ENCODE measurements at regions not wholly inside any gene's neighbourhood (a gene's known extent, or its start where the extent isn't known, plus 50 kb on each side); places are given as distances from the start of the nearest gene placed in this dataset.
"Not testable (repeated sequence)": the region's sequence is repeated elsewhere in the genome, so short reads cannot be mapped to it uniquely, and the experiment has no call there.

- no peak for TF ChIP-seq CTCF (IDR thresholded peaks at IDR 0.05; ENCODE audit: unreplicated experiment)
- Mint-ChIP-seq H3K4me3 (ENCODE audit: low read depth, unreplicated experiment) (no peak overlapping the region), H3K36me3 (ENCODE audit: insufficient read depth, unreplicated experiment) (no peaks in the 10 kb centered on the region), H3K27me3 (ENCODE audit: unreplicated experiment) (no peaks in the 10 kb centered on the region), H3K27ac (ENCODE audit: unreplicated experiment) (no peak overlapping the region), H3K9me3 (ENCODE audit: low read depth, unreplicated experiment) (no peaks in the 10 kb centered on the region), H3K4me1 (ENCODE audit: low read depth, unreplicated experiment) (no peaks in the 10 kb centered on the region)
- intact Hi-C loops (cut with micrococcal nuclease; ENCODE audit: unreplicated experiment): no loop called here
- BruUV-seq (replicated peaks): no TSS peak
- CTCF ChIA-PET: no interaction called here
- no peak for DNase-seq
Observed at GRCh38 chrX:121871122-121871521, 823.7 kb downstream of the GLUD2 start.

- H3K27me3 Mint-ChIP-seq (ENCODE audit: unreplicated experiment): no peaks in the 10 kb centered on the region
- no peak overlapping the region for H3K27ac Mint-ChIP-seq (ENCODE audit: unreplicated experiment)
- no peaks in the 10 kb centered on the region for H3K36me3 Mint-ChIP-seq (ENCODE audit: insufficient read depth, unreplicated experiment)
- H3K9me3 Mint-ChIP-seq (ENCODE audit: low read depth, unreplicated experiment): peaks cover 3% of the 10 kb centered on the region
- BruUV-seq (replicated peaks): no TSS peak
- H3K4me1 Mint-ChIP-seq (ENCODE audit: low read depth, unreplicated experiment): no peaks in the 10 kb centered on the region
- intact Hi-C loops (cut with micrococcal nuclease; ENCODE audit: unreplicated experiment): no loop called here
- no peak for TF ChIP-seq CTCF (IDR thresholded peaks at IDR 0.05; ENCODE audit: unreplicated experiment)
- CTCF ChIA-PET: no interaction called here
- no peak overlapping the region for H3K4me3 Mint-ChIP-seq (ENCODE audit: low read depth, unreplicated experiment)
- DNase-seq: peak; percentile 24
Observed at GRCh38 chrX:121876305-121876704, 828.9 kb downstream of the GLUD2 start.

GRCh38 chrX:121877337-121877736, 829.9 kb downstream of the GLUD2 start:
- H3K4me3 Mint-ChIP-seq (ENCODE audit: low read depth, unreplicated experiment); intact Hi-C loops (cut with micrococcal nuclease; ENCODE audit: unreplicated experiment); H3K27me3 Mint-ChIP-seq (ENCODE audit: unreplicated experiment); H3K4me1 Mint-ChIP-seq (ENCODE audit: low read depth, unreplicated experiment); CTCF ChIA-PET; DNase-seq; H3K36me3 Mint-ChIP-seq (ENCODE audit: insufficient read depth, unreplicated experiment); H3K9me3 Mint-ChIP-seq (ENCODE audit: low read depth, unreplicated experiment); H3K27ac Mint-ChIP-seq (ENCODE audit: unreplicated experiment); BruUV-seq (replicated peaks): not testable (repeated sequence)

DNA sequence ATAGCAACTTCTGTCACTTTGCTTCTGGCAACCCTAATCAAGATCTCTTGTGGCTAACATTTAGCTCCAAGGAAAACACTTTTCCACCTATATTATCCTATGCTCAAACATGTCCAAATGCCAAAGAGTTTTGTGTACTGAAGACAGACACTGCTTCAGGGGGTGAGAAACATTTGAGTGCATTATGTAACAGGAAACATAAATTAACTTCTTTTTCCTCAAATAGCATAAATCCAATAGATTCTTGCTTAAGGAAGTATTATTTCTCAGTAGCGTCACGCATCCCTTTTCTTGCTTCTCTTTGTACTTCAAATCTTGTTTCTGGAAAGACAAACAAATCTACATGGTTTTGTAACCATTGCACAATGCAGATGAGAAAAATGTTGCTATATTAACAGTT, 839.1 kb downstream of the GLUD2 start:
- no peak overlapping the region for H3K27ac Mint-ChIP-seq (ENCODE audit: unreplicated experiment)
- TF ChIP-seq CTCF (IDR thresholded peaks at IDR 0.05; ENCODE audit: unreplicated experiment): no peak
- H3K27me3 Mint-ChIP-seq (ENCODE audit: unreplicated experiment): no peaks in the 10 kb centered on the region
- no TSS peak for BruUV-seq (replicated peaks)
- H3K36me3 Mint-ChIP-seq (ENCODE audit: insufficient read depth, unreplicated experiment): no peaks in the 10 kb centered on the region
- no peak for DNase-seq
- no peaks in the 10 kb centered on the region for H3K4me1 Mint-ChIP-seq (ENCODE audit: low read depth, unreplicated experiment)
- intact Hi-C loops (cut with micrococcal nuclease; ENCODE audit: unreplicated experiment): no loop called here
- no peak overlapping the region for H3K4me3 Mint-ChIP-seq (ENCODE audit: low read depth, unreplicated experiment)
- peaks cover 3% of the 10 kb centered on the region for H3K9me3 Mint-ChIP-seq (ENCODE audit: low read depth, unreplicated experiment)
- CTCF ChIA-PET: no interaction called here

DNA sequence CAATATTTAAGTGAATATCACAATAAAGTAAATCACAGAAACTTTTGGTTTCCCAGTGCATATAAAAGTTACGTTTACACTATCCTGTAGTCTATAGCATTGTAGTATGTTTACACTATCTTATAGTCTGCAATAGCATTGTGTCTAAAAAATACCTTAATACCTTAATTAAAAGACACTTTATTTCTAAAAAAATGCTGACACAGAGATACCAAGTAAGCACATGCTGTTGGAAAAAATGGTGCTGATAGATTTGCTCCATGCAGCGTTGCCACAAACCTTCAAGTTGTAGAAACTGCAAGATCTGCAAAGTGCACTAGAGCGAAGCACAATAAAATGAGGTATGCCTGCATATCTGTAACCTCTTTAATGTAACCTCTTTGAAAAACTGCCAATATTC, 847.3 kb downstream of the GLUD2 start:
- Mint-ChIP-seq H3K27ac (ENCODE audit: unreplicated experiment) (no peak overlapping the region), H3K4me3 (ENCODE audit: low read depth, unreplicated experiment) (no peak overlapping the region), H3K36me3 (ENCODE audit: insufficient read depth, unreplicated experiment) (no peaks in the 10 kb centered on the region), H3K27me3 (ENCODE audit: unreplicated experiment) (no peaks in the 10 kb centered on the region), H3K9me3 (ENCODE audit: low read depth, unreplicated experiment) (no peaks in the 10 kb centered on the region), H3K4me1 (ENCODE audit: low read depth, unreplicated experiment) (no peaks in the 10 kb centered on the region)
- BruUV-seq (replicated peaks): no TSS peak
- TF ChIP-seq CTCF (IDR thresholded peaks at IDR 0.05; ENCODE audit: unreplicated experiment): no peak
- CTCF ChIA-PET: no interaction called here
- intact Hi-C loops (cut with micrococcal nuclease; ENCODE audit: unreplicated experiment): no loop called here
- no peak for DNase-seq
